ENCODE measurements at regions not wholly inside any gene's neighbourhood (a gene's known extent, or its start where the extent isn't known, plus 50 kb on each side); places are given as distances from the start of the nearest gene placed in this dataset.

GRCh38 chr2:163428187-163428586 is 307.6 kb downstream of the FIGN start:
- TF ChIP-seq CTCF (IDR thresholded peaks at IDR 0.05; ENCODE audit: low read depth, low read length): no peak
- no peak for DNase-seq (ENCODE audit: extremely low read depth, low read depth)

GRCh38 chr2:163420604-163421003 is 315.2 kb downstream of the FIGN start:
- no peak for DNase-seq (ENCODE audit: extremely low read depth, low read depth)
- no peak for TF ChIP-seq CTCF (IDR thresholded peaks at IDR 0.05; ENCODE audit: low read depth, low read length)

- DNase-seq (ENCODE audit: extremely low read depth, low read depth): no peak
- TF ChIP-seq CTCF (IDR thresholded peaks at IDR 0.05; ENCODE audit: low read depth, low read length): no peak
Measured at GRCh38 chr2:163419000-163419830, 316.6 kb downstream of the FIGN start.

GRCh38 chr2:163417596-163418337 is 318.0 kb downstream of the FIGN start:
- no peak for DNase-seq (ENCODE audit: extremely low read depth, low read depth)
- TF ChIP-seq CTCF (IDR thresholded peaks at IDR 0.05; ENCODE audit: low read depth, low read length): no peak

- no peak for DNase-seq (ENCODE audit: extremely low read depth, low read depth)
- no peak for TF ChIP-seq CTCF (IDR thresholded peaks at IDR 0.05; ENCODE audit: low read depth, low read length)
Measured at GRCh38 chr2:163414121-163414520, 321.7 kb downstream of the FIGN start.

- peak; percentile 29 for DNase-seq (ENCODE audit: extremely low read depth, low read depth)
- no peak for TF ChIP-seq CTCF (IDR thresholded peaks at IDR 0.05; ENCODE audit: low read depth, low read length)
Measured at GRCh38 chr2:163407296-163407695, 328.5 kb downstream of the FIGN start.

GRCh38 chr2:163405298-163405697 is 330.5 kb downstream of the FIGN start:
- TF ChIP-seq CTCF (IDR thresholded peaks at IDR 0.05; ENCODE audit: low read depth, low read length): no peak
- DNase-seq (ENCODE audit: extremely low read depth, low read depth): no peak
